H1 (cell line): ENCODE measurements at regions not wholly inside any gene's neighbourhood (a gene's known extent, or its start where the extent isn't known, plus 50 kb on each side); places are given as distances from the start of the nearest gene placed in this dataset.

ENCODE experiments used
- BCL11A ChIP-seq, 2 experiments: IDR thresholded peaks; one replicate each; pipeline ENCODE4 v1.6.1; 2011; ENCODE audit warnings: low read depth in 2 of 2, low read length in 2 of 2, mild to moderate bottlenecking in 2 of 2
- HDAC2 ChIP-seq, 2 experiments: fragments of 300-600 bp in 1 of 2; sonication (generic) in 1 of 2; IDR thresholded peaks; 2 replicates each; pipeline ENCODE4 v1.6.1; 2011 to 2012; ENCODE audit warnings: low read depth in 2 of 2, low read length in 2 of 2, mild to moderate bottlenecking in 2 of 2, moderate library complexity in 2 of 2, borderline replicate concordance in 1 of 2, inconsistent platforms in 1 of 2
- KDM1A ChIP-seq: fragments of 200-600, 300-600 bp; sonication (generic); IDR thresholded peaks from 2 replicates; pipeline ENCODE4 v1.7.1; 2016; ENCODE audit warnings: mild to moderate bottlenecking, low read length, borderline replicate concordance

DNA sequence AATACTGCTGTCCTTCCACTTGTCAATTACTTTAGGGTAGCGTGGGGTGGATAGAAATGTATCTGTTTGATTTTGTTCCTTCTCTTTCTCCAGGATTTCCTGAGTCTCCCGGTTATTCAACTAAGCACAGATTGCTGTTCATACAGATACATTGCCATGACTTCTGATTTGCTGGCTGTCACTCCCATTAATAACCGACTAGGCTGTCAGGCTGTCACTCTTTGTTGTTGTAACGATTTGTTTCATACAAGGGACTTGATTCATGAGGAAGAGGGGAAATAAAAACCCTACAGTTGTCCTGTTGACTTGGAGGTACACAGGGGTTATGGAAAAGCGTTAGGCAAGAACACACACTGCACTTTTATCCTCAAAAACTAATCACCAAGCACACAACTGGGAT is 302.7 kb upstream of the SMIM21 start (continued):
- TF ChIP-seq BCL11A (IDR thresholded peaks at IDR 0.05; ENCODE audit: low read depth in 2 of 2, low read length in 2 of 2) (no peak), HDAC2 (IDR thresholded peaks at IDR 0.05; ENCODE audit: borderline replicate concordance in 1 of 2, low read depth in 2 of 2, low read length in 2 of 2) (no peak), KDM1A (no peak)
